Osteoblast (primary cell): ENCODE measurements at regions not wholly inside any gene's neighbourhood (a gene's known extent, or its start where the extent isn't known, plus 50 kb on each side); places are given as distances from the start of the nearest gene placed in this dataset.
A peak's percentile ranks its signal among the peaks of the same experiment; 100 is the strongest.

Experiments used
- DNase-seq: peaks from one replicate; pipeline ENCODE4 v3.0.0; 2011; ENCODE audit warnings: low spot score, mixed read lengths; ENCODE audit not compliant: insufficient read length; ENCODE audit errors: missing footprints
- H2AFZ ChIP-seq: 2 replicates; pipeline ENCODE4 v1.6.0; 2011; ENCODE audit warnings: mild to moderate bottlenecking, low read length
- H3K27ac ChIP-seq: 2 replicates; pipeline ENCODE4 v1.5.1; 2011; ENCODE audit warnings: mild to moderate bottlenecking, low read depth, low read length, moderate library complexity
- H3K27me3 ChIP-seq: 2 replicates; pipeline ENCODE4 v1.6.0; 2012; ENCODE audit warnings: mild to moderate bottlenecking, control low read depth, inconsistent platforms, low read length, moderate library complexity; ENCODE audit not compliant: insufficient read depth
- H3K36me3 ChIP-seq: 2 replicates; pipeline ENCODE4 v1.5.1; 2011; ENCODE audit warnings: mild to moderate bottlenecking, low read length, control low read depth, moderate library complexity; ENCODE audit not compliant: insufficient read depth
- H3K4me1 ChIP-seq: 2 replicates; pipeline ENCODE4 v1.5.1; 2011; ENCODE audit warnings: mild to moderate bottlenecking, low read length, control low read depth, moderate library complexity; ENCODE audit not compliant: insufficient read depth
- H3K4me2 ChIP-seq: 2 replicates; pipeline ENCODE4 v1.6.0; 2011; ENCODE audit warnings: mild to moderate bottlenecking, low read length; ENCODE audit not compliant: insufficient read depth
- H3K4me3 ChIP-seq: fragments of 200-600 bp; sonication (generic); 3 replicates; pipeline ENCODE4 v1.5.1; 2012; ENCODE audit warnings: mild to moderate bottlenecking, low read length, inconsistent platforms; ENCODE audit not compliant: insufficient read depth
- H3K79me2 ChIP-seq: 2 replicates; pipeline ENCODE4 v1.6.0; 2012; ENCODE audit warnings: mild to moderate bottlenecking, low read length, control low read depth, inconsistent platforms; ENCODE audit not compliant: insufficient read depth
- H3K9me3 ChIP-seq: 2 replicates; pipeline ENCODE4 v1.5.1; 2011; ENCODE audit warnings: low read depth, low read length, control low read depth
- H4K20me1 ChIP-seq: 2 replicates; pipeline ENCODE4 v1.6.0; 2012; ENCODE audit warnings: mild to moderate bottlenecking, low read length, control low read depth; ENCODE audit not compliant: insufficient read depth
- CTCF ChIP-seq: IDR thresholded peaks from 2 replicates; pipeline ENCODE4 v1.5.1; 2011; ENCODE audit warnings: mild to moderate bottlenecking, low read depth, low read length, moderate library complexity; ENCODE audit errors: extremely low read depth

GRCh38 chr4:24000470-24000831 lies 110.6 kb upstream of the PPARGC1A start:
- no peak for TF ChIP-seq CTCF
- H4K20me1 ChIP-seq: no peaks in the 10 kb centered on the region
- no peaks in the 10 kb centered on the region for H3K36me3 ChIP-seq
- no peaks in the 10 kb centered on the region for H3K9me3 ChIP-seq
- no peak overlapping the region for H3K27ac ChIP-seq
- no peak overlapping the region for H3K4me2 ChIP-seq
- no peaks in the 10 kb centered on the region for H3K4me1 ChIP-seq
- no peak overlapping the region for H2AFZ ChIP-seq
- no peak for DNase-seq
- no peaks in the 10 kb centered on the region for H3K27me3 ChIP-seq
- H3K79me2 ChIP-seq: no peaks in the 10 kb centered on the region
- H3K4me3 ChIP-seq: no peak overlapping the region

GRCh38 chr4:23999714-24000469 lies 110.0 kb upstream of the PPARGC1A start:
- no peak for TF ChIP-seq CTCF
- no peaks in the 10 kb centered on the region for H3K36me3 ChIP-seq
- H3K27me3 ChIP-seq: no peaks in the 10 kb centered on the region
- H3K79me2 ChIP-seq: no peaks in the 10 kb centered on the region
- no peak overlapping the region for H3K4me3 ChIP-seq
- H2AFZ ChIP-seq: peak overlapping the region; percentile 26
- H4K20me1 ChIP-seq: no peaks in the 10 kb centered on the region
- no peaks in the 10 kb centered on the region for H3K4me1 ChIP-seq
- no peak overlapping the region for H3K4me2 ChIP-seq
- peak; percentile 58 for DNase-seq
- no peaks in the 10 kb centered on the region for H3K9me3 ChIP-seq
- no peak overlapping the region for H3K27ac ChIP-seq

- no peak for DNase-seq
- H3K4me3 ChIP-seq: no peak overlapping the region
- no peaks in the 10 kb centered on the region for H3K9me3 ChIP-seq
- no peak for TF ChIP-seq CTCF
- no peaks in the 10 kb centered on the region for H3K36me3 ChIP-seq
- H4K20me1 ChIP-seq: no peaks in the 10 kb centered on the region
- H3K4me1 ChIP-seq: no peaks in the 10 kb centered on the region
- no peaks in the 10 kb centered on the region for H3K27me3 ChIP-seq
- no peak overlapping the region for H3K4me2 ChIP-seq
- H3K27ac ChIP-seq: no peak overlapping the region
- no peaks in the 10 kb centered on the region for H3K79me2 ChIP-seq
- H2AFZ ChIP-seq: no peak overlapping the region
Measured at GRCh38 chr4:23993373-23993772, 103.5 kb upstream of the PPARGC1A start.

GRCh38 chr4:23991444-23991843 lies 101.6 kb upstream of the PPARGC1A start:
- no peak for TF ChIP-seq CTCF
- H3K27ac ChIP-seq: no peak overlapping the region
- no peak overlapping the region for H3K4me3 ChIP-seq
- H3K9me3 ChIP-seq: no peaks in the 10 kb centered on the region
- no peaks in the 10 kb centered on the region for H3K36me3 ChIP-seq
- H4K20me1 ChIP-seq: no peaks in the 10 kb centered on the region
- H3K4me1 ChIP-seq: no peaks in the 10 kb centered on the region
- no peak overlapping the region for H3K4me2 ChIP-seq
- no peak for DNase-seq
- H3K27me3 ChIP-seq: no peaks in the 10 kb centered on the region
- H2AFZ ChIP-seq: no peak overlapping the region
- H3K79me2 ChIP-seq: no peaks in the 10 kb centered on the region
